GM19372 (cell line): ENCODE measurements at regions not wholly inside any gene's neighbourhood (a gene's known extent, or its start where the extent isn't known, plus 50 kb on each side); places are given as distances from the start of the nearest gene placed in this dataset.
"Not testable (repeated sequence)": the region's sequence is repeated elsewhere in the genome, so short reads cannot be mapped to it uniquely, and the experiment has no call there.

Source experiments
- ATAC-seq: cut with Tn5 transposase; IDR thresholded peaks from one replicate; pipeline ENCODE4 v1.9.1; 2021; ENCODE audit warnings: mild to moderate bottlenecking, low read depth, moderate library complexity; ENCODE audit not compliant: unreplicated experiment

- no peak for ATAC-seq
Observed at GRCh38 chr7:65317372-65317771, 56.3 kb upstream of the ZNF92 start.

- ATAC-seq = no peak
Observed at GRCh38 chr7:65310761-65311160, 62.9 kb upstream of the ZNF92 start.

- ATAC-seq = no peak
Observed at GRCh38 chr7:65308300-65308678, 65.4 kb upstream of the ZNF92 start.

- no peak for ATAC-seq
Observed at GRCh38 chr7:65307651-65308299, 65.9 kb upstream of the ZNF92 start.

GRCh38 chr7:65304175-65304574, 69.5 kb upstream of the ZNF92 start:
- ATAC-seq = no peak

GRCh38 chr7:65302883-65303282, 70.8 kb upstream of the ZNF92 start:
- no peak for ATAC-seq

GRCh38 chr7:65301007-65301406, 72.6 kb upstream of the ZNF92 start:
- no peak for ATAC-seq

- ATAC-seq = no peak
Observed at GRCh38 chr7:65295409-65295808, 78.2 kb upstream of the ZNF92 start.

GRCh38 chr7:65290340-65290739, 83.3 kb upstream of the ZNF92 start:
- not testable (repeated sequence) for ATAC-seq

- no peak for ATAC-seq
Observed at GRCh38 chr7:65287023-65287422, 86.6 kb upstream of the ZNF92 start.

GRCh38 chr7:65285906-65286864, 87.5 kb upstream of the ZNF92 start:
- no peak for ATAC-seq

- ATAC-seq = not testable (repeated sequence)
Observed at GRCh38 chr7:65285241-65285640, 88.4 kb upstream of the ZNF92 start.

- no peak for ATAC-seq
Observed at GRCh38 chr7:65279795-65280194, 93.9 kb upstream of the ZNF92 start.

- no peak for ATAC-seq
Observed at GRCh38 chr7:65276822-65277221, 96.8 kb upstream of the ZNF92 start.

GRCh38 chr7:65271502-65271901, 102.2 kb upstream of the ZNF92 start:
- not testable (repeated sequence) for ATAC-seq

- peak; percentile 96 for ATAC-seq
Observed at GRCh38 chr7:65269150-65269856, 104.4 kb upstream of the ZNF92 start.

GRCh38 chr7:65268782-65269149, 104.9 kb upstream of the ZNF92 start:
- ATAC-seq = no peak

- ATAC-seq = no peak
Observed at GRCh38 chr7:65265933-65266519, 107.6 kb upstream of the ZNF92 start.

- ATAC-seq = no peak
Observed at GRCh38 chr7:65264258-65264657, 109.4 kb upstream of the ZNF92 start.

GRCh38 chr7:65260673-65261072, 113.0 kb upstream of the ZNF92 start:
- not testable (repeated sequence) for ATAC-seq
